RWPE2 (cell line): ENCODE measurements at regions not wholly inside any gene's neighbourhood (a gene's known extent, or its start where the extent isn't known, plus 50 kb on each side); places are given as distances from the start of the nearest gene placed in this dataset.

Source experiments
- ATAC-seq: fragments of 200-7000 bp; cut with Tn5 transposase; 3 replicates; pipeline ENCODE4 v1.9.1; 2021; ENCODE audit warnings: low read depth
- DNase-seq: peaks from one replicate; pipeline ENCODE4 v3.0.0-alpha.2; 2020; ENCODE audit warnings: low spot score
- H3K27ac ChIP-seq: fragments of 450-650 bp; 2 replicates; pipeline ENCODE4 v1.5.1; 2017; ENCODE audit warnings: mild to moderate bottlenecking; ENCODE audit not compliant: poor library complexity, severe bottlenecking
- H3K27me3 ChIP-seq: fragments of 250-450 bp; sonication (Bioruptor Pico); 2 replicates; pipeline ENCODE4 v1.5.1; 2021; ENCODE audit warnings: mild to moderate bottlenecking, moderate library complexity; ENCODE audit not compliant: insufficient read depth, poor library complexity, severe bottlenecking
- H3K36me3 ChIP-seq: fragments of 250-450 bp; sonication (Bioruptor Pico); 2 replicates; pipeline ENCODE4 v1.5.1; 2020; ENCODE audit warnings: low read depth, mild to moderate bottlenecking, moderate library complexity
- H3K4me1 ChIP-seq: fragments of 250-450 bp; sonication (Bioruptor Pico); 2 replicates; pipeline ENCODE4 v1.5.1; 2021; ENCODE audit warnings: mild to moderate bottlenecking, moderate library complexity; ENCODE audit not compliant: insufficient read depth, poor library complexity, severe bottlenecking
- H3K4me3 ChIP-seq: fragments of 250-450 bp; sonication (Bioruptor Pico); 2 replicates; pipeline ENCODE4 v1.5.1; 2021; ENCODE audit warnings: mild to moderate bottlenecking, moderate library complexity; ENCODE audit not compliant: severe bottlenecking
- H3K9me3 ChIP-seq: fragments of 250-450 bp; sonication (Bioruptor Pico); 2 replicates; pipeline ENCODE4 v1.5.1; 2021; ENCODE audit warnings: mild to moderate bottlenecking, moderate library complexity; ENCODE audit not compliant: severe bottlenecking
- CTCF ChIP-seq: fragments of 450-650 bp; IDR thresholded peaks from one replicate; pipeline ENCODE4 v1.5.1; 2017; ENCODE audit warnings: mild to moderate bottlenecking, moderate library complexity; ENCODE audit not compliant: poor library complexity, severe bottlenecking

DNA sequence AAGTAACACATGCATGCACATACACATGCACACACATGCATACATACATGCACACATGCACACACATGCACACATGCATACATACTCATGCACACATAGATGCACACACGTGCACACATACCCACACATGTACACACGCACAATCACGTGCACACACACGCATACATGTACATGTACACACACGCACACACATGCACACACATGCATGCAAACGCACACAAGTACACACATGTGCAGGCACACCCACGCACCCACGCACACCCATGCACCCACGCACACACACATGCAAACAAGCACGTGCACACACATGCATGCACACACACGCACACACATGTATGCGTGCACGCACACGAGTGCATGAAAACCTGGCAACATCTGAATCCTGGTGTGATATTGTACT lies 232.7 kb upstream of the CDH4 start:
- DNase-seq = no peak
- Histone ChIP-seq H3K4me3 (no peak overlapping the region), H3K36me3 (no peaks in the 10 kb centered on the region)

DNA sequence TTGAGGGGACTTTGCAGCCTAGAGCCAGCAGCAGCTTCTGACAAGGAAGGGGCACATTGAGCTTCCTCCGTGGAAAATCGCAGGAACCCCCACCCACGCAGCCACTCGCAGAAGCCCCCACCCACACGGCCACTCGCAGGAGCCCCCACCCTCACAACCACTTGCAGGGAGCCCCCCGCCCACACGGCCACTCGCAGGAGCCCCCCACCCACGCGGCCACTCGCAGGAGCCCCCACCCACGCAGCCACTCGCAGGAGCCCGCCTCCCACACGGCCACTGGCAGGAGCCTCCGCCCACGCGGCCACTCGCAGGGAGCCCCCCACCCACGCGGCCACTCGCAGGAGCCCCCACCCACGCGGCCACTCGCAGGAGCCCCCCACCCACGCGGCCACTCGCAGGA lies 228.4 kb upstream of the CDH4 start:
- DNase-seq (peak; percentile 78), ATAC-seq (no peak)
- TF ChIP-seq CTCF = no peak
- H3K4me3 ChIP-seq = no peak overlapping the region
- no peaks in the 10 kb centered on the region for H3K36me3 ChIP-seq
- peaks cover 80% of the 10 kb centered on the region for H3K27me3 ChIP-seq
- H3K4me1 ChIP-seq = no peaks in the 10 kb centered on the region
- no peak overlapping the region for H3K27ac ChIP-seq
- H3K9me3 ChIP-seq = no peaks in the 10 kb centered on the region

More for the DNA sequence above, 232.7 kb upstream of the CDH4 start:
- Histone ChIP-seq H3K27ac (no peak overlapping the region), H3K4me1 (no peaks in the 10 kb centered on the region), H3K27me3 (peaks cover 85% of the 10 kb centered on the region), H3K9me3 (no peaks in the 10 kb centered on the region)
- TF ChIP-seq CTCF = no peak
- ATAC-seq = no peak

DNA sequence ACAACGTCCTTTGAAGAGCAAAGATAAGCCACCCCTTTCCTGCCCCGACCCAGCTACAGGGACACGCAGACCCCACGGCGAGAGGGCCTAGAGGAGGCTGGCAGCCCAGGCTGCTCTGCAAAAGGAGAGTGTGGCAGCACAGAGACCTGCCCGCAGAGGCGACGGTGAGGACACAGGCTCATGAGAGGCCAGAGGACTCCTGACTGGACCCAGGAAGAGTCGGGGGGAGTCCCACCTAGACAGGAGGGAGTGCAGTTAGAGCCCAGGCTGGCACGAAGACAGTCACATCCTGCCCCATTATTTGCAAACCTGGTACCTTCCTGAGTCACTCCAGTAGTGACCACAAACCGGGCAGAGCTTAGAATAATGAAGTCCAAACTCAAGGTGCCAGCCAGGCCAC lies 227.7 kb upstream of the CDH4 start:
- H3K27ac ChIP-seq = no peak overlapping the region
- ATAC-seq = peak; percentile 26; the same call in 2 of the 3 replicates

DNA sequence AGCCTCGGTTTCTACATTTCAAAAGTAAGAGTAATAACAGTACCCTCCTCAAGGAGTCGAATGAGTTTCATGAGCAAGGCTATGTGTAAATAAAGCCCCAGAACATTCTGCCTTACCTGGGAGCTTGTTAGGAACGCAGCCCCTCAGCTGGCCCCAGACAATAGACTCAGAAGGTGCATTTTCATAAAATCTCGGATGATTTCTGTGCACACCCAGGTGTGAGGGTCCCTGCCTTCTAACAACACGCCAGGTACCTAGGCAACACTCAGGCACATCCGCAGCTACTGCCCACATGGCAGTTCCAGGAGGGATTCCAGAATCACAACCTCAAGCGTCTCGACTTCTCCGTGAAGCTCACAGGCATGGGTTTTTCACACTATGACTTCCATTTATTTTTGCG lies 226.5 kb upstream of the CDH4 start:
- Histone ChIP-seq H3K36me3 (no peaks in the 10 kb centered on the region), H3K27me3 (peaks cover 84% of the 10 kb centered on the region), H3K27ac (no peak overlapping the region), H3K4me1 (no peaks in the 10 kb centered on the region), H3K9me3 (no peaks in the 10 kb centered on the region), H3K4me3 (no peak overlapping the region)
- TF ChIP-seq CTCF = no peak
- no peak for ATAC-seq
- peak; percentile 38 for DNase-seq

More for the DNA sequence above, 227.7 kb upstream of the CDH4 start:
- Histone ChIP-seq H3K27me3 (peaks cover 82% of the 10 kb centered on the region), H3K4me3 (no peak overlapping the region), H3K4me1 (no peaks in the 10 kb centered on the region), H3K36me3 (no peaks in the 10 kb centered on the region), H3K9me3 (no peaks in the 10 kb centered on the region)
- DNase-seq = peak; percentile 80
- no peak for TF ChIP-seq CTCF

- Histone ChIP-seq H3K27ac (no peak overlapping the region), H3K9me3 (no peaks in the 10 kb centered on the region), H3K36me3 (no peaks in the 10 kb centered on the region), H3K4me1 (no peaks in the 10 kb centered on the region), H3K27me3 (peaks cover 80% of the 10 kb centered on the region), H3K4me3 (no peak overlapping the region)
- TF ChIP-seq CTCF = no peak
- no peak for ATAC-seq
- peak; percentile 23 for DNase-seq
Observed at GRCh38 chr20:61026173-61026572, 225.9 kb upstream of the CDH4 start.
